NCI-H345 treated with DMSO at 0.1 percent for 48 hours (cell line): ENCODE measurements at regions not wholly inside any gene's neighbourhood (a gene's known extent, or its start where the extent isn't known, plus 50 kb on each side); places are given as distances from the start of the nearest gene placed in this dataset.
A peak's percentile ranks its signal among the peaks of the same experiment; 100 is the strongest.

Source experiments
- DNase-seq: peaks from one replicate; lab custom pipeline; 2025; ENCODE audit not compliant: unreplicated experiment; lab: John Stamatoyannopoulos, UW

GRCh38 chr12:102781117-102781516 lies 135.9 kb downstream of the PAH start:
- DNase-seq, result no peak

- DNase-seq, result no peak
Measured at GRCh38 chr12:102776041-102776440, 141.0 kb downstream of the PAH start.

DNA sequence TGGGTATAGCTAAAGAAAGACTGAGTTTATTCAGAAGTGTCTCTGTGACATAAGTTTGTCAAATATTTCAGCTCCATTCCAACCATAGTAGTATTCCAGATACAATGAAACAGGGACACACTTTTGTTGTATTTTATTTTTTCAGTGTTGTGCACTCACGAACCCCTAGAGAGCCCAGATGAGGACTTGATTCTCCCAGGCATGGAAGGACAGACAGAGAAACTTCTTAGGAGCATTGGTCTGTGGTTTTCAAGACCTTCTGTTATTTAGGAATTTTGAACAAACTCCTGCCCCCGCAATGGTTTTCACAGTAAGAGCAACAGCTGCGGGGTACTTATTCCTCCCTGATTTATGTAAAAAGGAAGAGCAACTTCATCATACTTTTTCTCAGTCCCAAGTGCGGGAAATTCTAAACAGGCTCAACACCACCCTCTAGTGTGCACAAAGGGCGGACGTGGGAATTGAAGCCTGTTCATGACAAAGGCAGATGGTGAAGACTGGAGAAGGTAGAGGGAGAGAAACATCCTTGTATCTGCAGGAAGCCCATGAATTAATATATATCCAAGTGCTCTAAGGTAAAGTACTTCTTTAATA lies 147.6 kb downstream of the PAH start:
- peak; percentile 46 for DNase-seq

- no peak for DNase-seq
Measured at GRCh38 chr12:102766961-102767360, 150.1 kb downstream of the PAH start.

- DNase-seq, result no peak
Measured at GRCh38 chr12:102765736-102766135, 151.3 kb downstream of the PAH start.

DNA sequence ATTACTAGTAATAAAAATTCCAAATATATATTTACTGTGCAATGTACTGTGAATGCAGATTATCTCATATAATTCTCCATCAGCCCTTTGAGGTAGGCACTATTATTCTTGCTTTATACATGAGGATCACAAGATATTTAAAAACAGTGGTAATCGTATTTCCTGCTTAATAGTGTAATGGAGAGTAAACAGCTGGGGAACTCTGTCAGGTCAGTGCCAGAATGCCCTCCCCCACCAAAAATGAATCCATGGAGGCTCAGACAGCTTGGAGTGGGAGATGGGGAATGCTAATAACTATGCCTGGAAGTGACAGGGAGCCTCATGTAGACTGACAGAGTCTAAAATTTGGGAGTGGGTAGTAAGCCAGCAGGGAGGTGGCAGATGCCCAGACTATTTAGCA lies 153.6 kb downstream of the PAH start:
- no peak for DNase-seq

DNA sequence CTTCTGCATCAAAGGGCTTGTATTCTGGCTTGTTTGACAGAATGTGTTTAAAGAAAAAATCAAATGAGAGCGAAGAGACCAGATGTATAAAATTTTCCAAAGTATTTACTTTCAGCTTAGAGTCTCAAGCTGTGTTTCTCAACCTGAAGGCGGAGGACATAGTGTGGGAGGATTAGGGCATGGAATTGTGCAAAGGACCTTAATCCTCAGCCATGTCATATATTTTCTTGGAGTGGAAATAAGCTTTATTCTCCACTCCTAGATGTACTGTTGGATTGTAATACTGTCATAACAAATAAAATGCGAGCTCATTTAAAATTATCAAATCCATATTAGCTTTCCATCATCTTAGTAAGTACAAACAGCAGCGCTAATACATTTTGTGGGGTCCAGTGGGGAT lies 154.0 kb downstream of the PAH start:
- no peak for DNase-seq

- no peak for DNase-seq
Measured at GRCh38 chr12:102760322-102760721, 156.7 kb downstream of the PAH start.

- no peak for DNase-seq
Measured at GRCh38 chr12:102759466-102759865, 157.6 kb downstream of the PAH start.

GRCh38 chr12:102757882-102758226 lies 159.2 kb downstream of the PAH start:
- DNase-seq, result no peak

- DNase-seq, result no peak
Measured at GRCh38 chr12:102757154-102757881, 159.7 kb downstream of the PAH start.

DNA sequence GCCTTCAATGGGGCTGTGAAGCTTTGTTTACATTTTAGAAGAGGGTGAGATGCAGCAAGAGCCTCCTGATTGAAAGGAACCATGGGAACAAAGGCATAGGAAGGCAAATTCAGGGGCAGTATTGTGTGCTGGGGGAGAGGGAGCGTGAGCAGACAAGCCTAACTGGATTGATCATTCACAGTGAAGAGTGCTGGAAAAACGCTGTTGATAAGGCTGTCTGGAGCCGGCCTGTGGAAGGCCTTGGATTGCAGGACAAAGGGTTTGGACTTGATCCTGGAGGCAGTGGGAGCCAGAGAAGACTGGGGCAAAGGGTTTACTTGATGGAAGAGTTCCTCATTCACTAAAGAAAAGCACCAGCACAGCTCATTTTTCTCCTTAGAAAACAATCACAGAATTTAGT lies 160.5 kb downstream of the PAH start:
- peak; percentile 84 for DNase-seq

- DNase-seq, result no peak
Measured at GRCh38 chr12:102755266-102755665, 161.8 kb downstream of the PAH start.

GRCh38 chr12:102753802-102754201 lies 163.2 kb downstream of the PAH start:
- no peak for DNase-seq

DNA sequence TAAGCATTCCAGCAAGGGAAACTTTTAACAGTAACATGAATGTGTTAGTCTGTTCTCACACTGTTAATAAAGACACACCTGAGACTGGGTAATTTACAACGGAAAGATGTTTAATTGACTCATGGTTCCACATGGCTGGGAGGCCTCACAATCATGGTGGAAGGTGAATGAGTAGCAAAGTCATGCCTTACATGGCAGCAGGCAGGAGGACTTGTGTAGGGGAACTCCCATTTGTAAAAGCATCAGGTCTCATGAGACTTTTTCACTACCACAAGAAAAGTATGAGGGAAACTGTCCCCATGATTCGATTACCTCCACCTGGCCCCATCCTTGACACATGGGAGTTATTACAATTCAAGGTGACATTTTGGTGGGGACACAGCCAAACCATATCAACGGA lies 168.3 kb downstream of the PAH start:
- no peak for DNase-seq

GRCh38 chr12:102746963-102747362 lies 170.1 kb downstream of the PAH start:
- no peak for DNase-seq

DNA sequence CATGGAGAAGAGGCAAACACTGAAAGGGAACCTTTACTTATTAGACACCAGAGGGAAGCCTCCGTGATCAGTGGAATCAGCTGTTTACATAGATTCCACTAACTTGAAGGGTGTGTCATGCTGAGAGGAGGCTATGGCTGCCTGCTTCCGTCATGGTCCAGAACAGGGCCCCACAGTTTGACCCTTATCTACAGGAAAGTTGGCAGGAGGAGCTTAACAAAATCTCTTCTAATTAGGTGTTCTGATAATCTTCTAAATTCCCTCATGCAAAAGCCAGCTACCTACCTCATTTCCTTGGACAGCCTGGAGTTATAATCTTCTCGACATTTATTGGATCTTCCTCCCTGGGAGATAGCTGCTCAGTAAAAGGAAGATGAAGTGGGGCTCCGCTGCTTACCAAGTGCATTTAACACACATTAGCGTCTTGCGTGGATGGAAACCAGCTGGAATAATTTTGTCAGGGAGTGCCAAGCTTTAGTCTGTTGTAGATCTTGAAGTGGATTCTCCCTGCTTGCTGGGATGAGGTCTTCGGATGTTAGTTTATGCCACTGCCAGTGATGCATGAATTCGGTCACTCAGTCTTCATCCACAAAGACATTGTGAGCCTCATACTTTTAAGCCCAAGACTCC lies 171.0 kb downstream of the PAH start:
- no peak for DNase-seq

- no peak for DNase-seq
Measured at GRCh38 chr12:102741196-102741595, 175.8 kb downstream of the PAH start.

DNA sequence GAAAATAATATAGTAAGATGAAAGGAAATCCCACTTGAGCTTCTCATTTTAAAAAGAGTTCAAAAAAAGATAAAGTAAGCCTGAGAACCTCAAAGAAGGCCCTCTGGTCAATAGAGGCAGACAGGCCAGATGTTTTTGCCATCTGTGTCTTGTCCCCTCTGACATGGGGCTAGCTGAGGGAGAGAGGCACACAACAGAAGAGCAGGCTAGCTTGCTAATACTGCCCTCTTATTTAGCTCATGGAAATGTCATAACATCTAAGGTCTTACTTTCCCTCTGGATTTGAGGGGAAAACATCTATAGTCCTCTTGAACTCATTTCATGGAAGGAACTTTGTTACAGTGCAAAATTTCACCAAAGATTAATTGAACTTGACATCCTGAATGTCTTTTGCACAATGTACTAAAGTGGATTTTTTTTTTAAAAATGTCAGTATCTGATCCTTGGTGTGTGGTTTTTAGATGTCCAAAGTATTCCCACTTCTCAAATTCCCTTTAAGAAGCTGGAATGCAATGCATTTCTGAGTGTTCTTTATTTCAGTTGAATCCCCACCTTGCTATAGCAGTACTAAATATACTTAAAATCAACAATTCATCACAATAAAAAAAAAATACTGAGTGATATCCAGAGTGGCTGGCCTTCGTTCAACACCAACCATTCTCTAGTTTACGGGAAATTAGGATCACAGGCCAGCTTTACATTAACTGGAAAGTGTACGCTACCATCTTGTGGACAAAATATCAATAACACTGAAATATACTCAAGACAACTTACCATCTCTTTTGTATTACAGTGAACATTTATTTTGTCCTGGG lies 176.7 kb downstream of the PAH start:
- peak; percentile 37 for DNase-seq

DNA sequence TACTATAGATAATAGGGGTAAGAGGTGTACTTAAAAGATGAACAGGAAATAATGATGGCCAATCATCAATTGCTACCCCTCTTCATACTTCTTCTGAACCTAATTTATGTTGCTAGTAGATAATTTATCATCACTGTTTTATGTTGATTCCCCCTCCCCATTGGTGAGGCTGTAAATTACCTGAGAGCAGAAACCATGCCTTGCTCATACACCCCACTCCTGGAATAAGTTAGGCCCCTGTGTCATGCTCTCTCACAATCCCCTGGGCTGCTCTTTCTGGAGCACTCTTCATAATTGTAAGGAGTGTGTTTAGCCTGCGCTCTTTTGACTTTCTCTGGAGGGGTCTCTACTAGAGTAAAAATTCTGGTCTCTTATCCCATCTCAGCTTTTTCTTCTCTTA lies 180.7 kb downstream of the PAH start:
- DNase-seq, result no peak

- no peak for DNase-seq
Measured at GRCh38 chr12:102735104-102735503, 181.9 kb downstream of the PAH start.

GRCh38 chr12:102730996-102731395 lies 186.0 kb downstream of the PAH start:
- DNase-seq, result no peak
